Limb (tissue), 2 donors: ENCODE measurements at regions not wholly inside any gene's neighbourhood (a gene's known extent, or its start where the extent isn't known, plus 50 kb on each side); places are given as distances from the start of the nearest gene placed in this dataset.

Experiments
- DNase-seq, 2 donors: peaks; one replicate each; pipeline ENCODE4 v3.0.0-alpha.2; 2016; ENCODE audit errors: extremely low spot score in 2 of 2

DNA sequence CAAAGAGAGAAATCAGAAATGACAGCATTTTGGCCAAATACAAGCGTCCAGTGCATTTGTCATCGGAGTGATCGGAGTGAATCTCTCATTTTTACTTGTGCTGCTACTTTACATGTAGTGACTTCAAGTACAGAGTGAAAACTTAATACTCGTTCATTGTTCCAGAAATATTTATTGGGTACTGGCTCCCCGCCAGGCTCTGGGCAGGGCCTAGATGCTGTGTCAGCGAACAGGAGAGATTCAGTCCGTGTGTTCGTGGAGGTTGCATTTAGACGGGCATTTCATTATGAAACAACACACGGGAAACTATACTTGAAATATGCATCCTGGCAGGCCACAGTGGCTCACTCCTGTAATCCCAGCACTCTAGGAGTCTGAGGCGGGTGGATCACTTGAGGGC is 727.2 kb upstream of the RBFOX1 start:
- DNase-seq, result no peak

DNA sequence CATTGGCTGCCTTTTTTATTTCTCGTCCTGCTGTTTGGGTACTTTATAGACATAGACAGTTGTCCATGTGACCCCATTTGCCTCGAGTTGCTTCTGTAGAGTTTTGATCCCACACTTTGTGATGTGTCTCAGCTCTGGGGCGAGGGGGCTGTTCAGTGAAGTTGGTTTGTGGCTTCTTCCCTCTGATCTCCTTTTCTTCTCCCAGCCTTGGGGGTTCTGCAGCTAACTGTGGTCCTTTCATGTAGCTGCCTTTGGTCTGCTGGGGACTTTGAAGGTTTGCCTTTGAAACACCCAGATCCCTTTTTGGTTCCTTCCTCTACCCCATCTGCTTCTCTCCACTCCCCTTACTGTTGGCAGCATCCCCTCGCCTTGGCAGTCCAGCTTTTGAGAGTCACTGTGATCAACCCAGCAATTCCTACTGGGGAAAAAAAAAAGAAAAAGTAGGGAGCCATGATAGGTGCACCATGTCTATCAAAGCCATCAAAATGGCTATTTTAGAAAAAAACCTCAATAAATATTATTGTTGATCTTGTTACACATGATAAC is 728.8 kb upstream of the RBFOX1 start:
- DNase-seq, result no peak

DNA sequence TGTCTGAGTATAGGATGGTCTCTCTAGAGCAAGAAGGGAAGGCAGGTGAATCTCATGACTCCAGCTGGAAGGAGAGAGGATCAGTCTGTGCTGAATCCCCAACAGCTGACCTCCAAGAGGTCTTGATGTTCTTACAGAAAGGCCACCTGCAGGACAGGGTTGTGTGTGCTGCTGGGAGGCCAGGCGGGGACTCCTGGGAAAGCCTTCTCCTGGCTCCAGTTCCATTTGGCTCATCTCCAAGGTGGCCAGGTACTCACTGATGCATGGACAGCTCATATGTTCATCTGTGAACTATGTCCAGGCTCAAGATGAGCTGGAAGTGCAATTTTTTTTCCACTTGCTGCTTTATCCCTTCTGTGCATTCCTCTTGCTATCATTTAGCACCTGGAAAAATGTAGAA is 730.2 kb upstream of the RBFOX1 start:
- no peak for DNase-seq

DNA sequence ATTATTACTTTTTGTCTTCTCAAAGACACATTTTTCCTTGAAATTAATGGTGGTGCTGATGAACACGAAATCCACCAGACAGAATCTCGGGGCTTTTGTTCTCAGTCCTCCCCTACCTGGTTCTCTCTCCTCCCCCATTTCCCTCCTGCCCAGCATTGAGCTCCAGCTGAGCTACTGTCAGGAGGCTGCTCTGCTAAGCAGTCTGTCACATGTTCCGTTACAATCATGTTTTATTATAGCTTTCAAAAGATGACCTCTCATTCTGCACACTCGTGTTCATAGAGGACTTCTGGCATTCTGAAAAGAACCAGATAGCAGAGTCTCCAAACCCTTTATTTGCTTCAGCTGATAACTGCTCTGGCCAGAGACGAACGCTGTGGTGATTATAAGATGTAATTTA is 732.5 kb upstream of the RBFOX1 start:
- DNase-seq, result no peak

DNA sequence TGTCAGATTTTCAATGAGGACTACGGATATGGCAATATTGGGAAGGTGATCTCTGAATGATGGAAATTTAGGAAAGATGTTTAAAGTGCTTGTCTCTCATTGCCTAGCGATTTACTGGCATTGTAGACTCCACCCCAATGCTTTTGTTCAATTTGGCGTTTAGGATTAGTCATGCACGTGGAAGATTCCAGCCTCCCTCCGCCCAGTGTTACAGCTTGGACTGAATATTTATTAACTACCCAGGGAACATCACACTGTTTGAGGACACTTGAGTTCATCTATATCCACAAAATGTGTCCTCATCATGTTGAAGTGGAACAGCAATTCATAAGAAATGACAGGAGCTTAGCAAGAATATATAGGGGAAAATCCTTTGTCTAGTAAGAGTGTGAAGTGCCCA is 738.8 kb upstream of the RBFOX1 start:
- DNase-seq, result no peak

DNA sequence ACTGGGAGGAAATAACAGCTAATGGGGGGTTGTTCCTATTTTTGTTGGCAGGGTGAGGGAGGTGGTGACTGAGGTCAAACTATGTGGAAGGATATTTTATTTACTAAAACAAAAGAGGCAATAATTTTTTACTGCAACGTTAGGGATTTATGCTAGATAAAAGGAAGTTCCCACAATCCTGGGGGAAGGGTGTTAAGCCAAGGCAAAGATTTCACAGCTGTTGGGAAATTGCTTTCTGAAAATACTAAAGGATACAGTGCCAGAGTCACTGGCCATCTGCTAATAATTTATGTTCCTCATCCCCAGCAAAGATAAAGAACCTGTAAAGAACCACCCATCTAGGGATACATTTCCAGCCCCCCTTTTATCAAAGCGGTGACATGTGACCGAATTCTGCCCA is 756.0 kb upstream of the RBFOX1 start:
- no peak for DNase-seq

DNA sequence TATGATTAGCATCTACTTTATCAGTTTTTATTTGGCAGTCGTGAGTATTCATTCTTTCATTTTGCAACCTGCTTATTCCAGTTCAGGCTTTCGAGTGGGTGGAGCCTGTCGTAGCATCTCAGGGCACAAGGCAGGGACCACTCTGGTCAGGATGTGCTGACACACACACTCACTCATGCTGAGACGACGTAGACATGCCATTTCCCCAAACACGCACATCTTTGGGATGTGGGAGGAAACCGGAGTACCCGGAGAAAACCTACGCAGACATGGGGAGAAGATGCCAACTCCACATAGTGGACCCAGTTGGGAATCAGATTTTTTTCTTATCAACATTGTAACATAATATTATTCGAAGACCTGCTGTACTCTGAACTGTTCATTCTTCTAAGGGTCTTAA is 756.5 kb upstream of the RBFOX1 start:
- no peak for DNase-seq

DNA sequence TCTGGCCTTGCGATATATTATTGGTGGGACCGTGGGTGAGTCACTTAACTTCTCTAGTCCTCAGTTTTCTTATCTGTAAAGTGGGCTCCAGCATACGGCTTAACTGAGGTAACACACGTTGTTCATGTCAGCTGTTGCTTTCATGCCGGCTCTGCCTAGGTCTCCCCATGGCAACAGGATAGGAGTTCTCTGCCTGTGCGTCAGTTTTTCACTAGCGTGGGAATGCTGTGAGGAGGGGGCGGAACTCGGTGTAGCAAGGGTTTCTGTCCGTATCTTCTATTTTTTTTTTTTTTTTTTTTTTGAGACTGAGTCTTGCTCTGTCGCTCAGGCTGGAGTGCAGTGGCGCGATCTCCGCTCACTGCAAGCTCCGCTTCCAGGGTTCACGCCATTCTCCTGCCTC is 758.5 kb upstream of the RBFOX1 start:
- no peak for DNase-seq

DNA sequence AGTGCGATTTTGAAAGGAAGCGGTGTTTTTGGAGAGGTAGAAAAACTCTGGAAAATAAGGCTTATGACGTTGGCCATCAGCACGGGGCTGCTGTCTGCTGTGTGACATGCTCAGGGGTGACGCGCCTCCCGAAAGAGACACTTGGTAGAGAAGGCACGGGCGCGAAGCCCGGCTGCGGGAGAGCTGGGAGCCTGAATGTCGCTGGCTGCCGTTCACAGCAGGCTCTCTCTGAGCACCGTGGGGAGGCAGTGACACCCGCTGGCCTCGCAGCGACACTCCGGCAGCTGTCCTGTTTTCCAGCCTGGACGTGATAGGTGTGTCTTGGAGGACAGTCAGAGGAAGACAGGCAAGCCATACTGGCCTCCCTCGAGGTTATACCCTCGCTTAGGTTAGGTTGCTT is 759.1 kb upstream of the RBFOX1 start:
- peak; percentile 14 to 65 for DNase-seq

DNA sequence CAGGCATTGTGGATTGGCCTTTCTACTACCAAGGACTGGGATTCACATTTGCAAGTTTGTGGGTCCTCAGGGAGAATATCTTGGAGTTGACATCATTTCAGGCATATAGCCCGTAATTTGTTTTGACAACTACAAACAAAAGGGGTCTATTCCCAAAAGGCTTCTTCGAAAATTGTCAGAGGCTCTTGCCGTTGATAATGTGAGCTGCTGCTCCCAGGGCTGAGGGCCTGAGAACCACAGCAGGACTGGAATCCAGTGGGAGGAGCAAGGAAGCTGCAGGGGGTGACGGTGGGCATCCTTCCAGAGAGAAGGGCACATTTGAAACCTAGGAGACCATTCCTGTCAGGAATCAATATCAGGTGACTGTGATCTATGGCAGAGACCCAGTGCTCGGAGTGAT is 761.6 kb upstream of the RBFOX1 start:
- no peak for DNase-seq

DNA sequence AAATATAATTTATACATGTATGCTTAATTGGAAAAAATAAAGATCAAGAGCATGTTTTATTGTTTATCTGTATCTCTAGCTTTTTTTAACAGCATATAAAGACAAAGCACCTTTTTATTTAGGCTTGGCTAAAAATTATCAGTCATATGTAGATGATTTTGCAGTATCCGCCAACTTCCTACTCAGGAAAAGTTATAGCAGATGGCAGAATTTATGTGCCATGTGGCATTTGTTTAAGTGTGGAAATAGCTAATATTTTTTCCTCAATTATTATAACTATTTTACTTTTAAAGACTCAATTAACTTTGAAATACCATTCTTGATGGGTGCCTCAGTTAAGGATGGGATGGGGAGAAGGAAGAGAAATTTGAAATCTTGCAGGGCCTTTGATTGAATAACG is 762.1 kb upstream of the RBFOX1 start:
- no peak for DNase-seq

DNA sequence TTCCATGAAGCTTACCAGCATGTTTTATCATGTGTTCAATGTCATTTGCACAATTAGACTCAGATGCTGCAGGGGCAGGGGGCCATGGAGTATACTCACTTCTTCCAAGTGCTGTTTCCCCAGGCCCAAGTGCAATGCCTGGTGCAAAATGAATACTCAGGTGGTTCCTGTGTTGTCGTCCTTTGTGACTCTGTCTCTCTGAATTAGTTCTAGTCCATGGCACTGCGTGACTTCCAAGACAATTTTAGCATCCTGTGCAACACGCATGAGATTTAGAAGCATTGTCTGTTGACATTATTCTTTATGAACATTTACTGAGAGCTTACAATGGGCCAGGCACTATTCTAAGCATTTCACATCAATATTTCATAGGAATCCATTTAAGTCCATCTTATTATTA is 769.7 kb upstream of the RBFOX1 start:
- DNase-seq, result no peak

DNA sequence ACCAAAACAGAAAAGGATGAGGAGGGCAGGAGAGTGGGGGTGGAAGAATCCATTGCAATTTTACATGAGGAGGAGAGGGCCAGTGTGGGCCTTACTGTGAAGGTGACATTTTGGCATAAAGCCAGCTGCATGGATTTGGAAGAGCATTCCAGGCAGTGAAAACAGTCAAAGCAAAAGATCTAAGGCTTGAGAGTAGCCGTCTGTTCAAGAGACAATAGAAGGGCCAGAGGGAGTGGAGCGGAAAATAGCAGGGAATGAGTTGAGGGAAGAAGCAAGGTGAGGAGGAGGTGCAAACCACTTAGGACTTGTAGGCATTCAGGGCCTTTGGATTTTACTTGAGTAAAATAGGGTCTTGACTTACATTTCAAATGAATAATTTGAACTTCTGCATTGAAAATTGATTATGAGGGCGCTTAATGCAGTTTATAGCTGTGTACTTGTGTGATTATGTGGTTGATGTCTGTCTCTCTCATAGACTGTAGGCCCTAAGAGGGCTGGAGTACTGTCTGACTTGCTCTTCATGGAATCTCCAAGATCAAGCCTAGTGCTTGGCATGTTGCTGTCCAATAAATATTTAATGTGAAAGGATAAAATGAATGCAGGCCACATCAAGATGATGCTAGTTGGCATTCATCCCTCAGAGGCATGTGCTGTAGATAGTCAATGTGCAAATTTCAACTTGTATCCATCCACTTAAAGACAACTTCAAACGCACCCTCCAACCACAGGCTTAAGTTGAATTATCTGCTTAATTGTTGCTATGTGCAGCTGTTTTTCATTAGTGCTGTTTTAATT is 772.1 kb upstream of the RBFOX1 start:
- no peak for DNase-seq

DNA sequence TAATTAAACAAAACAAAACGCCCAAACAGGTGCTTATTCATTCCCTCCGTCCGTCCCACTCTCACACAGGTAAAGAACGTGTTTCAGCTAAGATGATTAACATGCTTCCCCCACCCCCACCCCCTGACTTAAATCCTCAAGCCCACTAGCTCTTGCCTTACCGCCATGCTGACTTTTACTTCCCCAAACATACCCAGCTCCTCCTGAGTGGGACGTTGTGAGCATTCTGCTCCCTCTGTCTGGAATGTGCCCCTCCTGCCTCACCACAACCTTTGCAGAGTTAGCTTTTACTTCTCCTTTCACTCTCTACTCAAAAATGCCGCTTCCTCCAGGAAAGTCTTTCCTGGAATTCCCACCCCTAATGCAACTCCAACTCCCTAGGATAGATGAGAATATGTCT is 774.0 kb upstream of the RBFOX1 start:
- DNase-seq, result no peak

DNA sequence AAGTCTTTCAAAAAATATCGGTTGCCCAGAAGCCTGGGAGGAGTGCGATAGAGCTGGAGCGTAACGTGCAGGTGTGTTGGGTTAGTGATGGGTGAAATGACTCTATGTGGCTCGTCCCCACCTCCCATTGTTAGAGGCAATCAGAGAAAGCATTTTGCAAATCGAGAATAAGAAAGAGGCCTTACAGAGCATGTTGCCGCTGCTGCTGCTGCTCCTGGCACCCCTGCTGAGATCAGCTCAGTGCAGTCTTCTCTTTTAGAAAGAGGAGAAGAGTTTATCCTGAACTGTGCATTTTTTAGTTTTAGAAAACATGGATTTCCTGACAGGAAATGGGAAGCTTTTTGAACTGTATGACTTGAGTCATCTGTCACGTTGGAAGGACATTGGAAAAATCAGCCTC is 774.5 kb upstream of the RBFOX1 start:
- DNase-seq, result no peak

DNA sequence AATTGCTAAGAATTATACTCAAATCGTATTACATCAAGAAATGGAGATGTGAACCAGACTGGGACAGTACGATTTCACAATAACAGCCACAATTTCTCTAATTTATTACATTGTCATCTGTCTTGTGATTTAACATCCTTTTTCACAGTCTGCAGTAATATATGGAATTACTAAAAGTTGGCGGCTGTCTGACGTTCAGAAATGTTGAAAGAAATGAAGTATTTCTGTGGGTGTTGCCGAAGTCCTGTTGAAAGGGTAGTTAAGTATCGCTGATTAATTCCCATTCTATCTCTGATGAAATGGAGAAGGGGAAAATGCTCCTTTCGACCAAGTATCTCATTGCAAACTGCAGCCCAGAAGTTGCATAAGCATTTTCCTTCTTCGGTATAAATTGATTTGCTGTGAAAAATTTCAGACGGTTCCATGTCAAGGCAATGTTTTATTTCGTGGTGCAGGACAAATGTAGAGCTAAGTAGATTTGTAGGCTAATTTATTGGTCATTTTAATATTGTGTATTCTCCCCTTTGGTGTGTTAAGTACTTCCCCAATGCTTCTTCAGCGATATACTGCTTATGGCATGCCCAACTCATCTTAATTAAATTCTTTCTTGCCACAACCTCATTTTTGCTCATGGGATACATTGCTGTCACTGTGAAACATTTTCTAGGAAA is 775.2 kb upstream of the RBFOX1 start:
- DNase-seq, result no peak

DNA sequence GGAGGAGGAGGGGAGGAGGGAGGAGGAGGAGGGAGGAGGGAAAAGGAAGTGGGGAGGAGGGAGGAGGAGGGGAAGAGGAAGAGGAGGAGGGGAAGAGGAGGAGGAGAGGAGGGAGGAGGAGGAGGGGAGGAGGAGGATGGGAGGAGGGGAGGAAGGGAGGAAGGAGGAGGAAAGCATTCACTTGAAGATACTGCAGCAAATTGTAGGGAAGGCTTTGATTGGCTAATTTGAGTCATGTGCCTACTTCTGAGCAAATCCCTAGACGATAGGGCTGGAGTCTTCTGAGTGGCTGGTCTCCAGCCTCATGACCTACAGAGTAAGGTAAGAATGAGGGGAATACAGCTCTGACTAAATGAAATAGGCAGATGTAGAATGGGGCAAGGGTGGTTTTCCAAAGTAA is 783.2 kb upstream of the RBFOX1 start:
- DNase-seq, result no peak

DNA sequence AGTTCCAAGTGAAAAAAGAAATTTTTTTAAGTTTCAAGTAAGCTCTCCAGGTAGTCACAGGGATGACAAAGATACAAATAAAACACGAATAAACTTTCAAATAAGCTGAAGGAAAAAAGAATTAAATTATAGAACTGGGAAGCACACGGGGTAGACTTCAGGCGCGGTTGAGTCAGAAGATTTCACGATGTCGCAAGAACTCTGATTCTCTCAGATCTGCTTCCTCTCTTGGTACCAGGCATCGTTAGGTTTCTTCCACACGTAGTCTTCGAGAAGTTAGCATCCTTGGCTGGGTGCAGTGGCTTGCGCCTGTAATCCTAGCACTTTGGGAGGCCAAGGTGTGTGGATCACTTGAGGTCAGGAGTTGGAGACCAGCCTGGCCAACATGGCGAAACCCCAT is 784.1 kb upstream of the RBFOX1 start:
- DNase-seq, result no peak

DNA sequence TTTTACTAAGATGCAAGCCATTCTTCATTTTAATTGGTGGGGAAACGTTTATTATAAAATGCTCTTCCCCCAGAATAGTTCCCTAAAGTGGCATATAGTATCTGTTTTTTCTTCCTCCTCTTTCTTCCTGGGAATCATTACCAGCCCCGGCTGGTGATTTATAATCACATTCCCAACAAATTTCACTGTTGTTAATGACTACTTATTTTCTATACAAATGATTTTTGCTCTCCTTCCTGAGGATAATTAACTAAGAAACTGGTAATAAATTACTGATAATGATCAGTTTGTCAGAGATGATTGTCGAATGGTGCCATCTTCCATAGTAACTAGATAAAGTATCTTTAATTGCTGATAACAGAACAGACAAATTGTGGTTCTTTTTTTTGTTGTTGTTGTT is 785.5 kb upstream of the RBFOX1 start:
- DNase-seq, result no peak

DNA sequence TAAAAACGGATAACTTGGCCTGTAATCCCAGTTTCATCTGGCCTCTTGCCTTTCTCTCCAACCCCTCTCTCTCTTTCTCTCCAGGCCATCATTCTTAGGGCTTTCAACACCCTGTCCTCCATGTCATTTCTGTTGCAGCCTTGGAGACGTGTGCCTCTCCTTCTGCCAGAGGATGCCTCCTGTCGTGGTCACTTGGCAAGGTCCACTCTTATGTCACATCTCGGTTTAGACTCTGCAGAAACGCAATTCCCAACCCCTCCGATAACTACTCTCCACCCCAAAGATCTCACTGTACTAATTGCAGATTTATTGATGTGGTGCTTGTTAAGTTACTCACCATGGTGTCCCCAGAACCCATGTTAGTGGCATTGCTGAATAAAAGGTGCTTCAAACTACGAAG is 787.3 kb upstream of the RBFOX1 start:
- no peak for DNase-seq

DNA sequence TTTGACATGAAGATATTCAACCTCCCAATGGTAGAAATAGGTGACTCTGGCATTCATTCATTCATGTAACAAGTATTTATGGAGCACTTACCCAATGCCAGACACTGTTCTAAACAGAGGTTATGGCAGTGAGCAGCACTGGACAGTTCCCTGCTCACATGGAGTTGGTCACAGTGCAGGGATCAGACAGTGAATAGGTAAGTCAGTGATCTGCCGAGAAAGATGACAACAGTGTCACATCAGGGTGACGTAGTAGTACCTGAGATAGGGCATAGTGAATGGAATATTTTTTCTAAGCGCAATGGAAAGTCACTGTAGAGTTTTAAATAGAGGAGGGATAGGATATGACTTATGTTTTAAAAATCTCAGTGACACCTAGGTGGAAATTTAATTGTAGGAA is 791.4 kb upstream of the RBFOX1 start:
- DNase-seq, result no peak

DNA sequence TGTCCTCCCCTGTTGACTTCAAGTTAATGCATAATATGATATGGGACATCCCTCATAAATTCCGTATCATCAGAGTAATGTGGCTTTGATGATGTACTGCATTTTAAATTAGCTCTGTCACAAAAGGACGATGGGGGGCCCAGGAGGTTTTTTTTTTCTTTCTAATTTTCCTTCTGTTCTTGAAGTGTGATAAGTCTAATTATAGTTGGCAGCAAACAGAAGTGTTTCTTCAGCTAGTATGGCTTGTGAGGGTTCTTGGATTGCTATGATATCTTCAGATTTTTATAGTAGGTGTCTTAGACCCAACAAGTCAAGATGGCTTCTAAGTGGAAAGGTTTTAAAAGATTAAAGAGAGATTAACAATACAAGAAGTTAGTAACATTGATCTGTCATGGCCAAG is 796.2 kb upstream of the RBFOX1 start:
- DNase-seq, result no peak

DNA sequence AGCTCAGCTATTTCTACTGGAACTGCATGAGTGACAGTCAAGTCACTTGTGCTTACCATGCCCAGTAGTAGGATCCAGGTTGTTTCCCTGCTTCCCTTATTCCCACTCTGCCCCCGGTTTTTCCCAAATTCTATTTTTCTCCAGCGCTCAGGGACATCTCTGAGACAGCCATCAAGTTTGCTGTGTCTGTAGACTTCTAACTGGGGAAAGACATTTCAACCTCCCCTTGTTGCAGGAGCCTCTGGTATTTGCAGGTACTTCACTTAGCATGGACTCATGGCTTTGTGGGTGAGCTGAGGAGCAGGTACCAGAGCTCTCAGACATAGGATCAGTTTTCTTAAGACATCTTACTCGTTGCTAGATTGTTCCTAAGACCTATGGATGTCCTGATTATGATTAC is 801.6 kb upstream of the RBFOX1 start:
- no peak for DNase-seq
